HG03558 (cell line): ENCODE measurements at regions not wholly inside any gene's neighbourhood (a gene's known extent, or its start where the extent isn't known, plus 50 kb on each side); places are given as distances from the start of the nearest gene placed in this dataset.
A peak's percentile ranks its signal among the peaks of the same experiment; 100 is the strongest.

Experiments
- ATAC-seq: cut with Tn5 transposase; IDR thresholded peaks from one replicate; pipeline ENCODE4 v1.9.1; 2021; ENCODE audit warnings: moderate number of reproducible peaks; ENCODE audit not compliant: unreplicated experiment; ENCODE audit errors: extremely low read depth

DNA sequence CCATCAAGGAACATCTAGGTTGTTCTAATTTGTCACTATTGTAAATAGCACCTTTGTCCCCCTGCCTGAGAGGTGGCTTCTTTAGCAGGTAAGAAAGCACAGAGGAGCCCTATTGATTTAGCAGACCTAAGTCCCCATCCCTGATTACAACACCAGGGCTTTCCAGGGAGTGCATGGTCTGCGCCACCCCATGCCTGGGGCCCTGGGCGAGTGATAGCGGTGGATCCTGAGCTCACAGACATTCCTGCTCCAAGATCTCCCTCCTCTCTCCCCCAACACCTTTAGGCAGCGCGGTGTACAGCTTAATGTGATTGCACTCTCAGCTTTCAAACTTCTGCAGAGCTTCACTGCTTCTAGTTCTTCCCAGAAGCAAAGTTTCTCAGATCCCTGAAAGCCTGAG lies 67.4 kb upstream of the WWC1 start:
- no peak for ATAC-seq

DNA sequence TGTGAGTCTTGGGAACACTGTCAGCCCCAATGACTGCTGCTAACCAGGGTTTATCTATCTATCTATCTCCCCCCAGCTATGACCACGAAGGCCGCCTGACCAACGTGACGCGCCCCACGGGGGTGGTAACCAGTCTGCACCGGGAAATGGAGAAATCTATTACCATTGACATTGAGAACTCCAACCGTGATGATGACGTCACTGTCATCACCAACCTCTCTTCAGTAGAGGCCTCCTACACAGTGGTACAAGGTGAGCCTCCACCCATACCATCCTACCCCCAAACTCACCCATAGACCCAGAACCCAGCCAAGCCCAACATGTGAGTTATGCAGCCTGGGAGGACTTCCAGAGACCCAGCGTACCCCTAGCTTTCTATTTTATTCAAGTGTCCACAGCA lies 65.4 kb upstream of the WWC1 start:
- no peak for ATAC-seq

- no peak for ATAC-seq
These were observed 64.4 kb upstream of the WWC1 start for GRCh38 chr5:168227001-168227400.

- ATAC-seq, result peak; percentile 99
These were observed 63.4 kb upstream of the WWC1 start for GRCh38 chr5:168227973-168228615.

DNA sequence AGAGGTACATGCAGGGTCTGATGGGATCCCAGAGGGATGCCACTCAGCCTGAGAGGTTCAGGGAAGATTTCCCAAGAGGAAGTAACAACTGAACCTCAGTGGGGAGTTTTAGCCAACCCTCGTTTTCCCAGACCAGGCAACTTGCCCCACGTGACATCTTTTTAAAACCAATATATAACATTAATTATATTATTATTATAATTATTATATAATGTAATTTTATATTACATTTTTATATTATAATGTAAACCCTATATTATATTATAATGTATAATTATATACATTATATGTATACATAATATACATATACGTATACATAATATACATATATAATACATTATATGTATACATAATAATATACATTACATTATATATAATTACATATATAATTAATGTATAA lies 62.8 kb upstream of the WWC1 start:
- no peak for ATAC-seq

- no peak for ATAC-seq
These were observed 57.3 kb upstream of the WWC1 start for GRCh38 chr5:168234133-168234532.

- no peak for ATAC-seq
These were observed 53.0 kb upstream of the WWC1 start for GRCh38 chr5:168238463-168238862.

DNA sequence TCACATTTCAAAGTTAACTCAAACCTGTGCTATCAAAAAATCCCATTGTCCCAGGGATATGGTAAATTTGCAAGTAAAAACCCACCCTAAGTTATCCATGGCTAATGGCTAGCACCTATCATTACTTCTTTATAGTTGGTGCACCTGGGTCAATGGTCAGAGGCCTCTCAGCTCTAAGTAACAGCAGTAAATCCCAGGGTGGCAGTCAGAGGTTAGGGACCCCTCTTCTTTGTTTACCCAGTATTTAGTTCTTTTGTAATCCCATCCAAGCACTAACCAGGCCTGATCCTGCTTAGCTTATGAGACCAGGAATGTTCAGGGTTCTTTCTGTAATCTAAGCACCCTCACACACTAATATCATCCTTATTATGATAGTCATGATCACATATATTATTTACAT lies 52.1 kb upstream of the WWC1 start:
- ATAC-seq, result no peak
